Fibroblast of mammary gland (primary cell): ENCODE measurements at regions not wholly inside any gene's neighbourhood (a gene's known extent, or its start where the extent isn't known, plus 50 kb on each side); places are given as distances from the start of the nearest gene placed in this dataset.

Source experiments
- DNase-seq: peaks from one replicate; pipeline ENCODE4 v3.0.0-alpha.2; 2010; ENCODE audit warnings: low read depth
- H3K4me3 ChIP-seq: 2 replicates; pipeline ENCODE4 v1.5.1; 2011; ENCODE audit warnings: low read depth, mild to moderate bottlenecking, low read length, moderate library complexity; ENCODE audit not compliant: control insufficient read depth
- TF ChIP-seq, protein P1 (sequence below): conservative IDR thresholded peaks from 2 replicates; pipeline ENCODE4 v1.5.1; 2011; ENCODE audit warnings: low read depth, low read length, inconsistent platforms; ENCODE audit not compliant: control insufficient read depth, insufficient read depth

DNA sequence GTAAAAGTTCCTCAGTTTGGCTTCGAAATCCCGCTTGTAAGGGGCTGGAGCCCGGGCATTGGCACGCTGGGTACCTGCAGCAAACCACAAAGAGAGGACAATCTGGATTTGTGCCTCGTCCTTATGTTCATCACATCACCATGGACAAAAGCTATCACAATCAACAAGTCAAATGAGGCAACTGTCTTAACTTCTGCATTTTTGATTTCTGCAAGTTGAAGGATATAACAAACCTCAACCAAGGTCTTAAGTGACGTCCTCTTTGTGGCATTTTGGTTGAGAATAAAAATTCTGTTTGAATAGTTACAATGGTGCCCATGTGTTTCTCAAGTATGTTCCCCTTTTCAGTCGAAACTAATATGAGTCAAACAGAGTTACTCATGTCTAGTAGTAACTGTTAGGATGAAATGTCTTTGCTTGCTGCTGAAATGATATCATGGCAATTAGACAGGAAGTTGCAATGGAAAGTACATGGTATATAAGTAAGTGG, 70.8 kb upstream of the STK17B start:
- no peak overlapping the region for H3K4me3 ChIP-seq
- peak; percentile 72 for DNase-seq

DNA sequence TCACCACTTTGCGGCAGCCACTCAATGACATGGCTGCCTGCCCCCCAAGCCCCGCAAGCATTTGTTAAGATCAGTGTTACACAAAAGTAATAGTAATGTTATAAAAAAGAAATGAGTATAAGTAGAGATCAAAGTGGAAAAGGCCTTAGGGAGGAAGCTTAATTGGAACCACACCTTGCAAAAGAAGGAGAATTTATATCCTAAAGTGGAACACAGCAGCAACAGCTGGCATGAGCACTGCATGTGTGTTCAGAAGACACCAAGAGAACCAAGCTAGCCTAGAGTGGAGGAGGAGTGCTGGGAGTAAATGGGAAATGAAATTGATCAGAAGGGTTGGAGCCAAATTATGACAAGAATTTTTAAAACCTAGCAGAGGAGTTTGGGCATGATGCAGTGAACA, 73.1 kb upstream of the STK17B start:
- H3K4me3 ChIP-seq, result no peak overlapping the region
- no peak for DNase-seq
- TF ChIP-seq, protein P1, sequence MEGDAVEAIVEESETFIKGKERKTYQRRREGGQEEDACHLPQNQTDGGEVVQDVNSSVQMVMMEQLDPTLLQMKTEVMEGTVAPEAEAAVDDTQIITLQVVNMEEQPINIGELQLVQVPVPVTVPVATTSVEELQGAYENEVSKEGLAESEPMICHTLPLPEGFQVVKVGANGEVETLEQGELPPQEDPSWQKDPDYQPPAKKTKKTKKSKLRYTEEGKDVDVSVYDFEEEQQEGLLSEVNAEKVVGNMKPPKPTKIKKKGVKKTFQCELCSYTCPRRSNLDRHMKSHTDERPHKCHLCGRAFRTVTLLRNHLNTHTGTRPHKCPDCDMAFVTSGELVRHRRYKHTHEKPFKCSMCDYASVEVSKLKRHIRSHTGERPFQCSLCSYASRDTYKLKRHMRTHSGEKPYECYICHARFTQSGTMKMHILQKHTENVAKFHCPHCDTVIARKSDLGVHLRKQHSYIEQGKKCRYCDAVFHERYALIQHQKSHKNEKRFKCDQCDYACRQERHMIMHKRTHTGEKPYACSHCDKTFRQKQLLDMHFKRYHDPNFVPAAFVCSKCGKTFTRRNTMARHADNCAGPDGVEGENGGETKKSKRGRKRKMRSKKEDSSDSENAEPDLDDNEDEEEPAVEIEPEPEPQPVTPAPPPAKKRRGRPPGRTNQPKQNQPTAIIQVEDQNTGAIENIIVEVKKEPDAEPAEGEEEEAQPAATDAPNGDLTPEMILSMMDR, result no peak

More for the DNA sequence above, 70.8 kb upstream of the STK17B start:
- TF ChIP-seq, protein P1, result no peak

DNA sequence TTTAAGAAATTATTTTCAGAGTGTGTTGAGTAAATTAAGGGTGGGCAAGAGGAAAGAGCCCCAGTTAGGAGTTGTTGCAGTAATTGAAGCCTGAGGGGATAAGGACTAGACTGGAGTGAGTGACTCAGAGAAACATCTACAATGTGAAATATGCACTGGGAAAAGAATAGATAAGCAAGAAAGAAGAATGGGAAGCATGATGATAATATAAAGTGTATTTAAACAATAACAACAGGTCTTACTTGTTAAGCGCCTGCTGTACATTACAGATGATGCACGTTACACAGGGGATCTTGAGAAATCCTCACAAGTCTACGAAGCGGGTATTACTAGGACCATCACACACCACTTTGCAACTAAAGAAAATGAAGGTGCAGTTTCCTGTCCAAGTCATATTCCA, 73.6 kb upstream of the STK17B start:
- TF ChIP-seq, protein P1, result no peak
- H3K4me3 ChIP-seq, result no peak overlapping the region
- no peak for DNase-seq

DNA sequence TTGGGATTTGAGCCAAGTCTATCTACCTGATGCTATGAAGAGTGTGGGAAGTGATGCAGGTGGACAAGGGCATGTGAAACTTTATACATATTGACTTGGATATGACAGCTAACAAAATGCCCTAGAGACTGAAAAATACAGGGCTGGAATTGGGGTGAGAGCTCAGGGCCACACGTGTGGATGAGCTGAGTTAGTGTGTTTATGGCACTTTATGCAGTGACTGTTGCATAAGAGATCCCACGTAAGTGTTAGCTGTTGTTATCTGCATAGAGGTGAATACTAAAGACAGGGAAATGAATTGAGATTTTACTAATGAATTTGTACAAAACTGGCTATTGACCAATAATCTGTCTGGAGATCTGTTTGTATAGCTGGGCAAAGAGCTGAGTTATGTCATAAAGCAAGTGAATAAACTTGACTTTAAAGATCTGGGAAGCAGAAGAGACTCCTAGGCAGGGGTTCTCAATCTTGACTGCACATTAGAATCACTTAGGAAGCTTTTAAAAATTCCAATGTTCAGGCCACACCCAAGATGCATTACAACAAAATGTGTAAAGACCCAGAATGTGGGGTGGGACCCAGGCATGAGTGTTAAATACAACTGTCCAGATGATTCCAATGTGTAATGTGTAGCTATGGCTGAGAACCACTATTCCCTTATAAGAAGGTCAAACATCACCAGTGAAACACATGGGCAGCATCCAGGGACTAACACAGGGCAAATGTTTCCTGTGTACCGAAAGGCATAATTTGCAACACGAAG, 74.2 kb upstream of the STK17B start:
- peak; percentile 36 for DNase-seq
- H3K4me3 ChIP-seq, result no peak overlapping the region
- TF ChIP-seq, protein P1, result no peak

DNA sequence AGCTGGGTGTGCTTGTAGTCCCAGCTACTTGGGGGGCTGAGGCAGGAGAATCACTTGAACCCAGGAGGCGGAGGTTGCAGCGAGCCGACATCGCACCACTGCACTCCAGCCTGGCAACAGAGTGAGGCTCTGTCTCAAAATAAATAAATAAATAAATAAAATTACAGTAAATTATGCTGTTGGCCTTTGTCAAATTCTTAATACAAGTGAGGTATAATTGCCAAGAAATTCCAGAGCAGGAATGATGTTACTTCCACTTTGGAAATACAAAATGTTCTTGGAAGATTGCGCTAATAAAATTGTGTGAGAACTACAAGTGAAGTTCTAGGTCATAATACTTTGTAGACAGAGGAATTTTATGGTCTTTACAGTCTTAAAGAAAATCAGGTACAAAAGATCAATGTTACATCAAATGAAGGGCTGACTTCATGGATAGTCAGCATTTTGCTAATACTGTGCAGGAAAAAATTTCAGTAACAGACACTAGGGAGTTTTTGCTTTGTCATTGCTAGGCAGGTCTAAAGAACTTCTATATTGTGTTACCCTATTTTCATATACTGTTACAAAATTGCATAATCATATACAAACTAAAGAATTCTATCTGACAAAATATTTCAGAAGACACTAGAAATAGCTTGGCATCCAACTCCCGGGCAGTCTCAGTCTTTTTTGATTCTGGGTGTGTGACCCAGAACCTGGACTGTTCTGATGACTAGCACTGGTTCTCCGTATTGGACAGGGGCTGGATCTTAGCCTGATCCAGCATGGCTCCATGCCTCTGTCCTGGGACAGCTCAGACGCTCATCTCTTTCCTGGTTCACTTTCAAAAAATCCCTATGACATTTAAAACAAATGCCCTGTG, 76.0 kb upstream of the STK17B start:
- H3K4me3 ChIP-seq, result no peak overlapping the region
- TF ChIP-seq, protein P1, result no peak
- DNase-seq, result peak; percentile 43

DNA sequence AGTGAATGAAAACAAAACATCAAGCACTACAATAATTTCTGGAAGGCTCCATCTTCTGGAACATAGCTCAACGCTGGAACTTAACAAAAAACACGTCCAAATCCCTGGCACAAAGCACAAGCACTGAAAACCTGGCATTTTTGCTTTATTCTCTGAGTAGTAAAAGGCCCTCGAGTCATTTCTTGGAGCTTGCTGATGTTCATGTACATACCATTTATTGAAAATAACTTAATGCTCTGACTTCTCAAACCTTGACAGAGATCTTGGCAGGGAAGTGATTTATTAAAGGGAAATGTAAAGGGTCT, 76.5 kb upstream of the STK17B start:
- H3K4me3 ChIP-seq, result no peak overlapping the region
- TF ChIP-seq, protein P1, result no peak
- DNase-seq, result no peak
